Activated T-cell treated with anti-CD3 and anti-CD28 coated beads, Interleukin-2, amount 50 U/mL, for 4 hours (primary cell): ENCODE measurements at regions not wholly inside any gene's neighbourhood (a gene's known extent, or its start where the extent isn't known, plus 50 kb on each side); places are given as distances from the start of the nearest gene placed in this dataset.

ENCODE experiments used
- ATAC-seq, 2 donors: fragments of 200-7000 bp; cut with Tn5 transposase; one replicate each; pipeline ENCODE4 v1.10.0; 2021
- DNase-seq: peaks from one replicate; pipeline ENCODE4 v3.0.0-alpha.2; 2020
- H3K27me3 Mint-ChIP-seq: one replicate; pipeline ENCODE4 v1.8.0; 2021; ENCODE audit warnings: low read depth, mixed read lengths
- H3K36me3 Mint-ChIP-seq: one replicate; pipeline ENCODE4 v1.8.0; 2022; ENCODE audit warnings: mixed read lengths; ENCODE audit not compliant: insufficient read depth
- H3K4me1 Mint-ChIP-seq: one replicate; pipeline ENCODE4 v1.8.0; 2021; ENCODE audit warnings: low read depth, mixed read lengths
- H3K4me3 Mint-ChIP-seq: one replicate; pipeline ENCODE4 v1.8.0; 2021; ENCODE audit warnings: mild to moderate bottlenecking, moderate library complexity, mixed read lengths
- H3K9me3 Mint-ChIP-seq: one replicate; pipeline ENCODE4 v1.8.0; 2021; ENCODE audit warnings: mixed read lengths

DNA sequence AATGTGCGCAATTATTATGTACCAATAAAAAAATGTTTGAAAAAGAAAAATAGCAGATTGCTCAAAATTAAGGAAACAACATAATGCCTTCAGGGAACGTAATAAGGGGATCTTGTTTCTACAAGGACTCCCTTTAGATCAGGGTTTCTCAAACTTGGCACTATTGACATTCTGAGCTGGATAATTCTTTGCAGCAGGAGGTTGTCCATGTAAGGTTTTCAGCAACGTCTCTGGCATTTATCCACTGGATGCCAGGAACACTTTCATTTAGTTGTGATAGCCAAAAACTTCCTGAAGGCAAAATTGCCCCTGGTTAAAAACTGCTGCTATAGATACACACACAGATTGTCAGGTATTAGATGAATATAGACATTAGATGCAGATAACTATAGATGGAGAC lies 666.7 kb upstream of the ADAMTS5 start:
- ATAC-seq (no peak), DNase-seq (no peak)
- Mint-ChIP-seq H3K4me1 (no peaks in the 10 kb centered on the region), H3K4me3 (no peak overlapping the region), H3K27me3 (no peaks in the 10 kb centered on the region), H3K9me3 (peaks cover 7% of the 10 kb centered on the region), H3K36me3 (no peaks in the 10 kb centered on the region)

DNA sequence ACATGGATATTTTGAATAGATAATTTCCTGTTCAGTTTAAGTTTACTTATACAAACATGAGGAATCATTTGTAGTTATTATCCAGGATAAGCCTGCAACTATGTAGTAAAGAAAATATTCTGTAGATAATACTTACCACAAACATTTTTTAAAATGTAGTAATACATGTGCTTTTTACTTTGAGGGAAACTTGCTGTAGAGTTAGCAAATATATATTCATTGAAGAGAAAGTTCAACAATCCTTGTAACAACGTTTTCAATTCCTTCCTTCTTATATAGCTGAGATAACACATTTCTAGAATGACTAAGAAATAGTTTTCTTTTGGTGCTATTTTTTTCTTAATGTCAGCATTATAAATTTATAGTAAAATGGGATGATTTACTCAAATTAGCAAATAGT lies 664.6 kb upstream of the ADAMTS5 start:
- peaks cover 3% of the 10 kb centered on the region for H3K9me3 Mint-ChIP-seq
- H3K4me1 Mint-ChIP-seq: no peaks in the 10 kb centered on the region
- no peaks in the 10 kb centered on the region for H3K27me3 Mint-ChIP-seq
- ATAC-seq: no peak
- no peaks in the 10 kb centered on the region for H3K36me3 Mint-ChIP-seq
- no peak for DNase-seq
- H3K4me3 Mint-ChIP-seq: no peak overlapping the region

DNA sequence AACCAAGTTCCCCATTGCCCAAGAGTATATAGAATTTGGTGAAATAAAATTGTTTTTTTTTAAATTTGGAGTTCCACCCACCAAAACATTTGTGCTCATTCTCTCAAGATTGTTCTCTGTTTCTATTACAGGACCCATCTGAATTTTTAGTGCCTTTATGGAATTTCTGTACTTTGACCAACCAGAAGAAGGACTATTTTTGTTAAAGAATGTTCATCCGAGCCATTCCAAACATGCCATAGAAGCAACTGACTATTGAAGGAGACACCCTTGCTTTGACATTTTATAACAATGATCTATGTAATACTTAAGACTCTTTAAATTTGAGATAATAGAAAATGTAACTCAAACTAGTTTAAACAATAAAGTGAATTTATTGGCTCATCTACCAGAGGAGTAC lies 655.7 kb upstream of the ADAMTS5 start:
- Mint-ChIP-seq H3K4me1 (no peaks in the 10 kb centered on the region), H3K9me3 (peaks cover 14% of the 10 kb centered on the region), H3K27me3 (no peaks in the 10 kb centered on the region), H3K36me3 (no peaks in the 10 kb centered on the region), H3K4me3 (no peak overlapping the region)
- DNase-seq (no peak), ATAC-seq (no peak)

DNA sequence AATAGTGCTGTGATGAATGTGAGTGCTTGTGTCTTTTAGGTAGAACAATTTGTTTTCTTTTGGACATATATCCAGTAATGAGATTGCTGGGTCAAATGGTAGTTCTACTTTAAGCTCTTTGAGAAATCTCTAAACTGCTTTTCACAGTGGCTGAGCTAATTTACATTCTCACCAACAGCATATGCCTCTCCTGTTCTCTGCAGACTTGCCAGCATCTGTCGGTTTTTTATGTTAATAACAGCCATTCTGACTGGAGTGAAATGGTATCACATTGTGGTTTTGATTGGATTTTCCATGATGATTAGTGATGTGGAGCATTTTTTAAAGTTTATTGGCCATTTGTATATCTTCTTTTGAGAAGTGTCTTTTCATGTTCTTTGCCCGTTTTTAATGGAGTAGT lies 647.3 kb upstream of the ADAMTS5 start:
- H3K4me3 Mint-ChIP-seq: no peak overlapping the region
- no peaks in the 10 kb centered on the region for H3K4me1 Mint-ChIP-seq
- H3K36me3 Mint-ChIP-seq: no peaks in the 10 kb centered on the region
- no peaks in the 10 kb centered on the region for H3K27me3 Mint-ChIP-seq
- ATAC-seq (no peak), DNase-seq (no peak)
- peaks cover 7% of the 10 kb centered on the region for H3K9me3 Mint-ChIP-seq

DNA sequence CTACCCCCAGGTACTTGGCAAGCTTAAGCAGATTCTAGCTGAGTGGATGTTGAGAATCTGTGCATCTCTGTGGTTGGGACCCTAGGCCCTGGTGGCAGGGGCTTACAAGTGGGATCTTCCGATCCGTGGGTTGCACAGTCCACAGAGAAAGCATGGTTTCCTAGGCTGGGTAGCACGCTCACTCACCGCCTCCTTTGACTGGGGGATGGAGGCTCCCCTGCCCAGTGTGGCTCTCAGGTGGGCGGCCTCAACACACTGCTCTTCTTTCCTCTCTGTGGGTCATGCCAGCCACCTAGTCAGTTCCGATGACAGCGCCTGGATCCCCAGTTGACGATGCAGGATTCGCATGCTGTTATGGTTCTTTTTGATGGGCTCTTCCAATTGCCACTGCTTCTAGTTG lies 639.5 kb upstream of the ADAMTS5 start:
- DNase-seq (no peak), ATAC-seq (no peak)
- no peak overlapping the region for H3K4me3 Mint-ChIP-seq
- no peaks in the 10 kb centered on the region for H3K4me1 Mint-ChIP-seq
- H3K36me3 Mint-ChIP-seq: no peaks in the 10 kb centered on the region
- H3K27me3 Mint-ChIP-seq: no peaks in the 10 kb centered on the region
- H3K9me3 Mint-ChIP-seq: peaks cover 4% of the 10 kb centered on the region

- Mint-ChIP-seq H3K4me3 (no peak overlapping the region), H3K9me3 (peaks cover 3% of the 10 kb centered on the region), H3K4me1 (no peaks in the 10 kb centered on the region), H3K36me3 (no peaks in the 10 kb centered on the region), H3K27me3 (no peaks in the 10 kb centered on the region)
- no peak for DNase-seq
- no peak for ATAC-seq
These were observed 629.3 kb upstream of the ADAMTS5 start for GRCh38 chr21:27596196-27596595.

- Mint-ChIP-seq H3K9me3 (peaks cover 3% of the 10 kb centered on the region), H3K4me3 (no peak overlapping the region), H3K27me3 (no peaks in the 10 kb centered on the region), H3K4me1 (no peaks in the 10 kb centered on the region), H3K36me3 (no peaks in the 10 kb centered on the region)
- ATAC-seq (no peak), DNase-seq (no peak)
These were observed 628.8 kb upstream of the ADAMTS5 start for GRCh38 chr21:27595716-27596115.

- ATAC-seq (no peak), DNase-seq (no peak)
- no peak overlapping the region for H3K4me3 Mint-ChIP-seq
- H3K27me3 Mint-ChIP-seq: no peaks in the 10 kb centered on the region
- no peaks in the 10 kb centered on the region for H3K36me3 Mint-ChIP-seq
- H3K4me1 Mint-ChIP-seq: no peaks in the 10 kb centered on the region
- H3K9me3 Mint-ChIP-seq: no peaks in the 10 kb centered on the region
These were observed 623.4 kb upstream of the ADAMTS5 start for GRCh38 chr21:27590271-27590670.

DNA sequence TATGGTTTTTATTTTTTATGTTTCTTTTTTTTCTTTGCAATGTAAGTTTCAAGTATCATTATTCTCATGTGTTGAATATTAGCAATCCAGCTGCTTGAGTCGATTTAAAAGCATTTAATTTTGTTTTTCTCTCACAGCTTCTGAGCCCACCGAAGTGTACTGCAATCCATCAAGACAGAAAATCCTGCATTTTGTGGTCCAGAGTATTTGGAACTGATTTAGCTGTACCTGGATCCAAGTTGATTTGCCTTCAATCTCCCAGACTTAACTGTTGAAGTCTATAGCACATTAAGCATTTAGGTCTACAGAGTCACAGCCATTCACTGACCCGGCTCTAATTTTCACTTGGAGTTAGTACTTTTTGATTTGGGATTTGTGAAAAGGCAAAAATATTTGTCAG lies 622.9 kb upstream of the ADAMTS5 start:
- H3K4me3 Mint-ChIP-seq: no peak overlapping the region
- no peaks in the 10 kb centered on the region for H3K4me1 Mint-ChIP-seq
- no peaks in the 10 kb centered on the region for H3K36me3 Mint-ChIP-seq
- H3K27me3 Mint-ChIP-seq: no peaks in the 10 kb centered on the region
- no peak for ATAC-seq
- H3K9me3 Mint-ChIP-seq: no peaks in the 10 kb centered on the region
- DNase-seq: no peak

DNA sequence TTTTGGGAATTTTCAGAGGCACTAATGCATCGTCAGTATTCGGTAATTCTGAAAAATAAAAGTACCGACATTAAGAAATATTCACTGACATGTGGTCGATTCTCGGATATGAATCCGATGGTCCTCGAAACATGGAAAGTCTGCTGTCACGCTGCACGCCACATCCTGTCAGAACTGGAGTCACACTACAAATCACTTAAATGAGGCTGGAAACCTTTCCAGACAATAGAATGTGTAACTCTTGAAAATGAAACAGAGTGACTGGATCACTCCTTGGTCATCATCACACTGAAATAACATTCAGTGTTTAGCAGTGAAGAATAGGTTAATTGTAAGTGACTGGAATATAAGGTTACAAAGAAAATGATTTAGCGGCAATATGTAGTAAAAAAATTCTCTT lies 620.1 kb upstream of the ADAMTS5 start:
- Mint-ChIP-seq H3K27me3 (no peaks in the 10 kb centered on the region), H3K4me1 (no peaks in the 10 kb centered on the region), H3K36me3 (no peaks in the 10 kb centered on the region), H3K9me3 (no peaks in the 10 kb centered on the region), H3K4me3 (no peak overlapping the region)
- no peak for DNase-seq
- ATAC-seq: no peak

GRCh38 chr21:27586326-27586725 lies 619.4 kb upstream of the ADAMTS5 start:
- DNase-seq (no peak), ATAC-seq (no peak)
- no peak overlapping the region for H3K4me3 Mint-ChIP-seq
- H3K9me3 Mint-ChIP-seq: no peaks in the 10 kb centered on the region
- H3K27me3 Mint-ChIP-seq: no peaks in the 10 kb centered on the region
- no peaks in the 10 kb centered on the region for H3K36me3 Mint-ChIP-seq
- no peaks in the 10 kb centered on the region for H3K4me1 Mint-ChIP-seq

DNA sequence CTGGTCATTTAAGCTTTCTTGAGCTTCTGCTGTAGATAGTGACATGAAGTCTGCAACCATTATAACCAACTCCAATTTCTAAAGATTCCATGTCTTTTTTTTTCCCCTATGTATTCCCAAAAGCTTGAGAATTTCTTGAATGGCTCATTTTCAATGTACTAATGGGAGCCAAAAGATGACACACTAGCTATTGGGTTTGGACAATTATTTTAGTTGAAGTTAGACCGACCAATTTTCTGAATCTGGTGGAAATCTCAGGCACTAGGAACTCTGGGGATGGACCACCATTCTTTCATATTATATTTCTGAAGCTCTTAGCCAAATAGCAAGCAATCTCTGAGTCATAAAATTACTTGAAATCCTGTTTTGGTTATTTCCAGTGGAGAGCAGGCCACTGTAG lies 617.4 kb upstream of the ADAMTS5 start:
- no peak for ATAC-seq
- Mint-ChIP-seq H3K4me3 (no peak overlapping the region), H3K9me3 (no peaks in the 10 kb centered on the region), H3K4me1 (no peaks in the 10 kb centered on the region), H3K27me3 (no peaks in the 10 kb centered on the region), H3K36me3 (no peaks in the 10 kb centered on the region)
- no peak for DNase-seq

DNA sequence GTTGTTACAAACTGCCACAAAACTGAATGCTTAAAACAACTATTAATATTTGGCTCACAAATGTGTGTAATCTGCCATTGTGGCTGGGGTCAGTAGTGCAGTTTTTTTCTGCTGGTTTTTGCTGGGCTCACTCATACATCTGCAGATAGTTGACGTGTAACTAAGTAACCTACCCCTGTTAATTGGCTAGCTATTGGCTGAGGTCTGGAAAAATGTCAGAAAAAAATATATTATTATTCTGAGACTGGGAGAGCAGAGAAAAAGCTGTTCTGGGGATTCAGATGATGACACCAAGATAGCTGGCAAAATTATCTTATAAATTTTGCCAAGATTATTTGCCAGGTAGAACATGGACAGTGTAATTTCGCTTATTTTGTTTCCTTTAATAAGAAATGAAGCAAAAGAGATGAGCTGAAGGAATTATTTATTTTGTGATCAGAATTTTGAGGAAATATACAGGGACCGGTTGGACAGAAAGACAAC lies 616.1 kb upstream of the ADAMTS5 start:
- Mint-ChIP-seq H3K36me3 (no peaks in the 10 kb centered on the region), H3K4me3 (no peak overlapping the region), H3K4me1 (no peaks in the 10 kb centered on the region), H3K9me3 (no peaks in the 10 kb centered on the region), H3K27me3 (no peaks in the 10 kb centered on the region)
- ATAC-seq (no peak), DNase-seq (no peak)

GRCh38 chr21:27582246-27582947 lies 615.5 kb upstream of the ADAMTS5 start:
- Mint-ChIP-seq H3K9me3 (no peaks in the 10 kb centered on the region), H3K4me3 (no peak overlapping the region), H3K4me1 (no peaks in the 10 kb centered on the region), H3K36me3 (no peaks in the 10 kb centered on the region), H3K27me3 (no peaks in the 10 kb centered on the region)
- ATAC-seq: no peak
- DNase-seq: no peak

DNA sequence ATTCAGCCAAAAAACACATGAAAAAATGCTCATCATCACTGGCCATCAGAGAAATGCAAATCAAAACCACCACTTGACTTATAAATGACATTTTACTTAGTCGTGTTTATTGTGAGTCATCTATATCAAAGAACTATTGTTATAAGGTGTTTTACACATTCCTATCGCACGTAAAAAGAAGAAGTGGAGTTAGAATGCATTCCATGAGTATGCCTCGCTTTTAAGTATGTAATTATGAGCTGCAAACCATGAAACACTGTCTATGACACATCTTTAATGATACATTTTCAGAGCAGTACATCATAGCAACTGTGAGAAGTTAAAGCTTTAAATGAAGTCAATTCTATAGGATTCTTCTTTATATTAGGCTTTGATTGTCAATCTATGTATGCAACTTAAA lies 614.3 kb upstream of the ADAMTS5 start:
- ATAC-seq (no peak), DNase-seq (no peak)
- Mint-ChIP-seq H3K4me1 (no peaks in the 10 kb centered on the region), H3K36me3 (no peaks in the 10 kb centered on the region), H3K9me3 (no peaks in the 10 kb centered on the region), H3K27me3 (no peaks in the 10 kb centered on the region), H3K4me3 (no peak overlapping the region)

- DNase-seq: no peak
- Mint-ChIP-seq H3K36me3 (no peaks in the 10 kb centered on the region), H3K4me1 (no peaks in the 10 kb centered on the region), H3K9me3 (no peaks in the 10 kb centered on the region), H3K4me3 (no peak overlapping the region), H3K27me3 (no peaks in the 10 kb centered on the region)
- ATAC-seq: no peak
These were observed 613.4 kb upstream of the ADAMTS5 start for GRCh38 chr21:27580276-27580675.
